Erythroblast (primary cell): ENCODE measurements at regions not wholly inside any gene's neighbourhood (a gene's known extent, or its start where the extent isn't known, plus 50 kb on each side); places are given as distances from the start of the nearest gene placed in this dataset.

Source experiments
- GATA1 ChIP-seq: IDR thresholded peaks from 2 replicates; pipeline ENCODE4 v1.6.1; 2011; ENCODE audit warnings: low read depth, mild to moderate bottlenecking, control low read depth, low read length, moderate library complexity
- POLR2A ChIP-seq: IDR thresholded peaks from 2 replicates; pipeline ENCODE4 v1.6.1; 2011; ENCODE audit warnings: mild to moderate bottlenecking, low read length

DNA sequence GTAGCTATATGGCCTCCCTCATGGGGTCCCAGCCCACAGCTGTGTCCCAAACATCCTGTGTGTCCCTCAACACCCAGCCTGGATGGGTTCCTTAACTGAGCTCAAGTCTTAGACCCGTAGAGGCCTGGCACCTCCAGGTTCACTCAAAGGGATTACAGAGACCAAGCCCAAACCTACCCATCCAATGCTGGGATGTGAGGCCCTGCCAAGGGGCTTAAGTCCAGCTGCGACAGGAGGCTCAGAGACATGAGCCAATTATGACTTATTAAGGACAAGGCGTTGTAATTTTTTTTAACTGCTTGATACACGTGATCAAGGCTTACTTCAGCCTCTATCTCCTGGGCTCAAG, 105.6 kb upstream of the RET start:
- no peak for TF ChIP-seq POLR2A
- TF ChIP-seq GATA1: no peak
